HCT116 (cell line): ENCODE measurements at regions not wholly inside any gene's neighbourhood (a gene's known extent, or its start where the extent isn't known, plus 50 kb on each side); places are given as distances from the start of the nearest gene placed in this dataset.
"Not testable (repeated sequence)": the region's sequence is repeated elsewhere in the genome, so short reads cannot be mapped to it uniquely, and the experiment has no call there.

Experiments
- CBX3 ChIP-seq: IDR thresholded peaks from 2 replicates; pipeline ENCODE4 v1.6.1; 2012; ENCODE audit warnings: low read depth
- CTCF ChIP-seq, 3 experiments: fragments of 200-600 bp in 1 of 3; sonication (generic) in 1 of 3; IDR thresholded peaks in 2 of 3; conservative IDR thresholded peaks in 1 of 3; 2 replicates each; pipeline ENCODE4 v1.5.1; 2012 to 2017; ENCODE audit warnings: low read depth in 2 of 3, low read length in 2 of 3, antibody characterized with exemption in 1 of 3, borderline replicate concordance in 1 of 3, control low read depth in 1 of 3, mild to moderate bottlenecking in 1 of 3, mixed read lengths in 1 of 3, mixed run types in 1 of 3, moderate library complexity in 1 of 3; ENCODE audit not compliant: insufficient read depth in 1 of 3
- JUND ChIP-seq: IDR thresholded peaks from 2 replicates; pipeline ENCODE4 v1.6.1; 2012

- not testable (repeated sequence) for TF ChIP-seq CTCF (IDR thresholded peaks at IDR 0.05 in 2 of 3, conservative IDR thresholded peaks at IDR 0.05 in 1 of 3; ENCODE audit: borderline replicate concordance in 1 of 3, insufficient read depth in 1 of 3, low read depth in 2 of 3, low read length in 2 of 3); JUND; CBX3
Measured at GRCh38 chr6:109878005-109878690, 100.0 kb upstream of the GPR6 start.
